SU-DHL-6 (cell line): ENCODE measurements at regions not wholly inside any gene's neighbourhood (a gene's known extent, or its start where the extent isn't known, plus 50 kb on each side); places are given as distances from the start of the nearest gene placed in this dataset.

Source experiments
- H2AFZ ChIP-seq: fragments of 200-600 bp; sonication (generic); 2 replicates; pipeline ENCODE4 v1.6.1; 2014; ENCODE audit warnings: low read depth, mild to moderate bottlenecking, moderate library complexity, mixed read lengths, antibody characterized with exemption, low read length; ENCODE audit not compliant: severe bottlenecking
- H3F3A ChIP-seq: fragments of 200-600 bp; shearing (Covaris generic); 2 replicates; pipeline ENCODE4 v1.6.0; 2016; ENCODE audit warnings: antibody characterized with exemption, mild to moderate bottlenecking; ENCODE audit not compliant: insufficient read depth
- H3K27ac ChIP-seq: fragments of 200-600 bp; sonication (generic); 2 replicates; pipeline ENCODE4 v1.5.1; 2016; ENCODE audit warnings: low read depth, mild to moderate bottlenecking, low read length, moderate library complexity, mixed read lengths
- H3K27me3 ChIP-seq: fragments of 200-600 bp; sonication (generic), shearing (Covaris generic); 2 replicates; pipeline ENCODE4 v1.6.0; 2014; ENCODE audit warnings: mild to moderate bottlenecking, low read length
- H3K36me3 ChIP-seq: fragments of 200-600 bp; sonication (generic); 2 replicates; pipeline ENCODE4 v1.6.1; 2014; ENCODE audit warnings: mild to moderate bottlenecking, low read length, mixed read lengths
- H3K4me2 ChIP-seq: fragments of 300-600, 200-600 bp; shearing (Covaris generic), sonication (generic); 2 replicates; pipeline ENCODE4 v1.6.0; 2014; ENCODE audit warnings: low read length, low read depth, mild to moderate bottlenecking; ENCODE audit not compliant: poor library complexity, severe bottlenecking
- H3K4me3 ChIP-seq: fragments of 200-600 bp; sonication (generic); 2 replicates; pipeline ENCODE4 v1.5.1; 2014; ENCODE audit warnings: antibody characterized with exemption, low read length, mild to moderate bottlenecking, mixed read lengths; ENCODE audit not compliant: insufficient read depth, poor library complexity, severe bottlenecking
- H3K79me2 ChIP-seq: fragments of 200-600 bp; sonication (generic); 2 replicates; pipeline ENCODE4 v1.6.1; 2014; ENCODE audit warnings: mild to moderate bottlenecking, low read length, moderate library complexity; ENCODE audit not compliant: insufficient read depth
- H3K9ac ChIP-seq: fragments of 200-600 bp; sonication (generic); 2 replicates; pipeline ENCODE4 v1.7.0; 2014; ENCODE audit warnings: mild to moderate bottlenecking, low read length
- H3K9me2 ChIP-seq: fragments of 200-600 bp; sonication (generic); replicated peaks from 2 replicates; pipeline ENCODE4 v1.6.1; 2014; ENCODE audit warnings: low read length; ENCODE audit not compliant: insufficient read depth
- H3K9me3 ChIP-seq: fragments of 200-600 bp; sonication (generic); 2 replicates; pipeline ENCODE4 v1.6.1; 2014; ENCODE audit warnings: low read length, mixed read lengths; ENCODE audit not compliant: insufficient read depth
- H4K20me1 ChIP-seq: fragments of 200-600 bp; sonication (generic); 2 replicates; pipeline ENCODE4 v1.6.1; 2014; ENCODE audit warnings: low read depth, mild to moderate bottlenecking, antibody characterized with exemption, low read length, moderate library complexity, mixed read lengths
- EZH2phosphoT487 ChIP-seq: fragments of 200-600 bp; sonication (generic), shearing (Covaris generic); conservative IDR thresholded peaks from 2 replicates; pipeline ENCODE4 v1.6.1; 2018; ENCODE audit warnings: mild to moderate bottlenecking, antibody characterized with exemption, low read length, moderate library complexity, mixed read lengths
- TF ChIP-seq, protein P1 (sequence below): fragments of 200-600 bp; sonication (generic); IDR thresholded peaks from one replicate; pipeline ENCODE4 v1.5.1; 2017; ENCODE audit warnings: antibody characterized with exemption, mild to moderate bottlenecking, low read length, moderate library complexity; ENCODE audit not compliant: insufficient read depth, poor library complexity, severe bottlenecking

DNA sequence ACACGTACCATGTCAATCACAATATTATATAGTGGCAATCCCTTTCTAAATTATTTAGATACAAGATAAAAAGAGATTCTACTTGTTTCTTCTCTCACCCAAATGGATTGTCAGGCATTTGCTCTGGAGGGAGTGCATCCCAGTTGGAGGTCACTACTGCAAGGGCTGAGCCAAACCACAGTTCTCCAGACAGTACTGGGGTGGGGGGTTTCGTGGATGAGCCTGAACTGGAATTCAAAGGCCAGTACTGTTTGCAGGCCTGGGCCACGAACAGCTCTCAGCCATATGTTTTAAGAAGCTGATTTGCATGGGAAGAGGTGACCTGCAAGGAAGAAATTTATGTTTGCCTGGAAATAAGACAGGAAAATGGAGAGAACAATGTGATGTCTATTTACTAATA is 314.9 kb downstream of the PMP22 start:
- Histone ChIP-seq H3K9me3 (no peaks in the 10 kb centered on the region), H3K27me3 (no peaks in the 10 kb centered on the region), H3K27ac (no peak overlapping the region), H3K79me2 (no peaks in the 10 kb centered on the region), H3K36me3 (no peaks in the 10 kb centered on the region), H3K4me3 (no peak overlapping the region), H3K4me2 (no peak overlapping the region), H2AFZ (no peak overlapping the region), H3F3A (no peaks in the 10 kb centered on the region), H4K20me1 (no peaks in the 10 kb centered on the region), H3K9ac (no peak overlapping the region), H3K9me2 (no peaks in the 10 kb centered on the region)
- TF ChIP-seq, protein P1, sequence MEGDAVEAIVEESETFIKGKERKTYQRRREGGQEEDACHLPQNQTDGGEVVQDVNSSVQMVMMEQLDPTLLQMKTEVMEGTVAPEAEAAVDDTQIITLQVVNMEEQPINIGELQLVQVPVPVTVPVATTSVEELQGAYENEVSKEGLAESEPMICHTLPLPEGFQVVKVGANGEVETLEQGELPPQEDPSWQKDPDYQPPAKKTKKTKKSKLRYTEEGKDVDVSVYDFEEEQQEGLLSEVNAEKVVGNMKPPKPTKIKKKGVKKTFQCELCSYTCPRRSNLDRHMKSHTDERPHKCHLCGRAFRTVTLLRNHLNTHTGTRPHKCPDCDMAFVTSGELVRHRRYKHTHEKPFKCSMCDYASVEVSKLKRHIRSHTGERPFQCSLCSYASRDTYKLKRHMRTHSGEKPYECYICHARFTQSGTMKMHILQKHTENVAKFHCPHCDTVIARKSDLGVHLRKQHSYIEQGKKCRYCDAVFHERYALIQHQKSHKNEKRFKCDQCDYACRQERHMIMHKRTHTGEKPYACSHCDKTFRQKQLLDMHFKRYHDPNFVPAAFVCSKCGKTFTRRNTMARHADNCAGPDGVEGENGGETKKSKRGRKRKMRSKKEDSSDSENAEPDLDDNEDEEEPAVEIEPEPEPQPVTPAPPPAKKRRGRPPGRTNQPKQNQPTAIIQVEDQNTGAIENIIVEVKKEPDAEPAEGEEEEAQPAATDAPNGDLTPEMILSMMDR, result no peak
- TF ChIP-seq EZH2phosphoT487, result no peak

- no peaks in the 10 kb centered on the region for H4K20me1 ChIP-seq
- no peak overlapping the region for H3K4me2 ChIP-seq
- no peak overlapping the region for H3K9ac ChIP-seq
- no peaks in the 10 kb centered on the region for H3K9me3 ChIP-seq
- H3K4me3 ChIP-seq, result no peak overlapping the region
- no peak overlapping the region for H3K27ac ChIP-seq
- no peaks in the 10 kb centered on the region for H3K79me2 ChIP-seq
- no peak overlapping the region for H2AFZ ChIP-seq
- H3K27me3 ChIP-seq, result no peaks in the 10 kb centered on the region
- no peaks in the 10 kb centered on the region for H3F3A ChIP-seq
- no peaks in the 10 kb centered on the region for H3K36me3 ChIP-seq
- H3K9me2 ChIP-seq, result no peaks in the 10 kb centered on the region
- TF ChIP-seq, protein P1, result no peak
- no peak for TF ChIP-seq EZH2phosphoT487
These were observed 317.5 kb downstream of the PMP22 start for GRCh38 chr17:14947671-14948070.

DNA sequence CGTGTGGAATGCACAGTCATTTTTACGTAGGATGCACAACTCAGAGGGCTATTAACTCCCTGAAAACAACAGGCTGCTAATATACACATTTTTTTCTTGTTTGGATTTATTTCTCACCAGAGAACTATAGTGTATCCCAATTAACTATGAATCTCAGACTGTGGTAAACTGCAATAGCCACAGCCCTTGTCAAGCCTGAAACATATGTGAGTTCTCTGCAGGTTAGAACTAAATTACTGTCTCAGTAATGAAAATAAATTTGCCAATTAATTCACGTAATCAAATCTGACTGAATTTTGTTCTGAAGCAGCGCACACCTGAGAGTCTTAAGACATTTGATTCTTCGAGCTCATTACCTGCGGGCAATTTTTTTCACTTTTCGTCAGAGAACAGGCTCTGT is 318.6 kb downstream of the PMP22 start:
- Histone ChIP-seq H3F3A (no peaks in the 10 kb centered on the region), H3K4me2 (no peak overlapping the region), H3K27ac (no peak overlapping the region), H3K9me3 (no peaks in the 10 kb centered on the region), H3K27me3 (no peaks in the 10 kb centered on the region), H3K4me3 (no peak overlapping the region), H2AFZ (no peak overlapping the region), H3K79me2 (no peaks in the 10 kb centered on the region), H3K36me3 (no peaks in the 10 kb centered on the region), H3K9me2 (no peaks in the 10 kb centered on the region), H3K9ac (no peak overlapping the region), H4K20me1 (no peaks in the 10 kb centered on the region)
- TF ChIP-seq, protein P1, result no peak
- TF ChIP-seq EZH2phosphoT487, result no peak
